HL-60 (cell line): ENCODE measurements at regions not wholly inside any gene's neighbourhood (a gene's known extent, or its start where the extent isn't known, plus 50 kb on each side); places are given as distances from the start of the nearest gene placed in this dataset.
"Not testable (repeated sequence)": the region's sequence is repeated elsewhere in the genome, so short reads cannot be mapped to it uniquely, and the experiment has no call there.

Source experiments
- DNase-seq, 2 experiments: peaks; one replicate each; pipeline ENCODE4 v3.0.0-alpha.2; 2010 to 2020; ENCODE audit warnings: low read depth in 1 of 2, low spot score in 1 of 2
- H3K27ac ChIP-seq: fragments of 250-450 bp; sonication (Bioruptor Pico); replicated peaks from 2 replicates; pipeline ENCODE4 v1.5.1; 2020; ENCODE audit warnings: mild to moderate bottlenecking, moderate library complexity
- H3K27me3 ChIP-seq: fragments of 250-450 bp; sonication (Bioruptor Pico); 2 replicates; pipeline ENCODE4 v1.5.1; 2021; ENCODE audit warnings: mild to moderate bottlenecking, moderate library complexity; ENCODE audit not compliant: insufficient read depth, poor library complexity, severe bottlenecking
- H3K4me3 ChIP-seq: replicated peaks from 2 replicates; pipeline ENCODE4 v1.5.1; 2011; ENCODE audit warnings: mild to moderate bottlenecking, control low read depth, low read length; ENCODE audit not compliant: insufficient read depth
- CTCF ChIP-seq: IDR thresholded peaks from one replicate; pipeline ENCODE4 v1.5.1; 2011; ENCODE audit warnings: low read length, control low read depth, inconsistent platforms; ENCODE audit not compliant: insufficient read depth
- GABPA ChIP-seq: IDR thresholded peaks from 2 replicates; pipeline ENCODE4 v1.6.1; 2012; ENCODE audit warnings: low read depth
- POLR2AphosphoS5 ChIP-seq: IDR thresholded peaks from 2 replicates; pipeline ENCODE4 v1.6.1; 2012; ENCODE audit warnings: low read depth
- REST ChIP-seq: IDR thresholded peaks from 2 replicates; pipeline ENCODE4 v1.6.1; 2012; ENCODE audit warnings: low read depth; ENCODE audit not compliant: insufficient replicate concordance
- SPI1 ChIP-seq: IDR thresholded peaks from 2 replicates; pipeline ENCODE4 v1.6.1; 2012; ENCODE audit warnings: low read depth, mild to moderate bottlenecking, borderline replicate concordance

- Histone ChIP-seq H3K4me3 (no peak overlapping the region), H3K27me3 (no peaks in the 10 kb centered on the region), H3K27ac (no peak overlapping the region)
- TF ChIP-seq POLR2AphosphoS5 (no peak), GABPA (no peak), REST (no peak), SPI1 (no peak), CTCF (no peak)
- no peak for DNase-seq
These were observed 544.6 kb upstream of the B3GAT1 start for GRCh38 chr11:134956450-134957210.

- H3K27me3 ChIP-seq, DNase-seq, H3K4me3 ChIP-seq, H3K27ac ChIP-seq: not testable (repeated sequence)
These were observed 543.9 kb upstream of the B3GAT1 start for GRCh38 chr11:134955970-134956369.

GRCh38 chr11:134955281-134955680 lies 543.2 kb upstream of the B3GAT1 start:
- no peak overlapping the region for H3K4me3 ChIP-seq
- H3K27ac ChIP-seq = no peak overlapping the region
- no peaks in the 10 kb centered on the region for H3K27me3 ChIP-seq
- DNase-seq = no peak
- no peak for TF ChIP-seq GABPA
- TF ChIP-seq POLR2AphosphoS5 = no peak
- no peak for TF ChIP-seq REST
- no peak for TF ChIP-seq CTCF
- no peak for TF ChIP-seq SPI1

- not testable (repeated sequence) for H3K4me3 ChIP-seq, H3K27me3 ChIP-seq, DNase-seq, H3K27ac ChIP-seq
These were observed 542.4 kb upstream of the B3GAT1 start for GRCh38 chr11:134954456-134954855.

GRCh38 chr11:134953417-134953970 lies 541.5 kb upstream of the B3GAT1 start:
- not testable (repeated sequence) for H3K4me3 ChIP-seq, DNase-seq, H3K27ac ChIP-seq, H3K27me3 ChIP-seq
